COLO668 (cell line): ENCODE measurements at regions not wholly inside any gene's neighbourhood (a gene's known extent, or its start where the extent isn't known, plus 50 kb on each side); places are given as distances from the start of the nearest gene placed in this dataset.

ENCODE experiments used
- DNase-seq: peaks from one replicate; lab custom pipeline; 2025; ENCODE audit not compliant: unreplicated experiment; lab: John Stamatoyannopoulos, UW

- no peak for DNase-seq
Measured at GRCh38 chr3:103600844-103601243, 1166.0 kb downstream of the ZPLD1 start.

- DNase-seq: no peak
Measured at GRCh38 chr3:103601666-103602065, 1166.9 kb downstream of the ZPLD1 start.

GRCh38 chr3:103609472-103609871 lies 1174.7 kb downstream of the ZPLD1 start:
- DNase-seq: no peak

- no peak for DNase-seq
Measured at GRCh38 chr3:103613397-103614156, 1178.8 kb downstream of the ZPLD1 start.

GRCh38 chr3:103614719-103615118 lies 1179.9 kb downstream of the ZPLD1 start:
- no peak for DNase-seq

- DNase-seq: no peak
Measured at GRCh38 chr3:103617961-103618360, 1183.1 kb downstream of the ZPLD1 start.

GRCh38 chr3:103624271-103624670 lies 1189.5 kb downstream of the ZPLD1 start:
- no peak for DNase-seq

GRCh38 chr3:103629391-103629790 lies 1194.6 kb downstream of the ZPLD1 start:
- no peak for DNase-seq

GRCh38 chr3:103644450-103644849 lies 1209.6 kb downstream of the ZPLD1 start:
- DNase-seq: no peak

- no peak for DNase-seq
Measured at GRCh38 chr3:103653996-103654395, 1219.2 kb downstream of the ZPLD1 start.

- no peak for DNase-seq
Measured at GRCh38 chr3:103657756-103658155, 1222.9 kb downstream of the ZPLD1 start.

- DNase-seq: no peak
Measured at GRCh38 chr3:103660810-103661209, 1226.0 kb downstream of the ZPLD1 start.

- DNase-seq: no peak
Measured at GRCh38 chr3:103662591-103662990, 1227.8 kb downstream of the ZPLD1 start.

- DNase-seq: no peak
Measured at GRCh38 chr3:103672346-103672745, 1237.5 kb downstream of the ZPLD1 start.

GRCh38 chr3:103684904-103685303 lies 1250.1 kb downstream of the ZPLD1 start:
- no peak for DNase-seq

GRCh38 chr3:103685939-103686338 lies 1251.1 kb downstream of the ZPLD1 start:
- DNase-seq: no peak

GRCh38 chr3:103690536-103690935 lies 1255.7 kb downstream of the ZPLD1 start:
- DNase-seq: no peak

GRCh38 chr3:103693831-103694230 lies 1259.0 kb downstream of the ZPLD1 start:
- no peak for DNase-seq

- DNase-seq: no peak
Measured at GRCh38 chr3:103698646-103699045, 1263.8 kb downstream of the ZPLD1 start.

GRCh38 chr3:103699228-103699627 lies 1264.4 kb downstream of the ZPLD1 start:
- no peak for DNase-seq

GRCh38 chr3:103705641-103706040 lies 1270.8 kb downstream of the ZPLD1 start:
- DNase-seq: no peak

GRCh38 chr3:103706671-103707070 lies 1271.9 kb downstream of the ZPLD1 start:
- DNase-seq: no peak

- no peak for DNase-seq
Measured at GRCh38 chr3:103711670-103712069, 1276.9 kb downstream of the ZPLD1 start.
